ENCODE measurements at regions not wholly inside any gene's neighbourhood (a gene's known extent, or its start where the extent isn't known, plus 50 kb on each side); places are given as distances from the start of the nearest gene placed in this dataset.

DNA sequence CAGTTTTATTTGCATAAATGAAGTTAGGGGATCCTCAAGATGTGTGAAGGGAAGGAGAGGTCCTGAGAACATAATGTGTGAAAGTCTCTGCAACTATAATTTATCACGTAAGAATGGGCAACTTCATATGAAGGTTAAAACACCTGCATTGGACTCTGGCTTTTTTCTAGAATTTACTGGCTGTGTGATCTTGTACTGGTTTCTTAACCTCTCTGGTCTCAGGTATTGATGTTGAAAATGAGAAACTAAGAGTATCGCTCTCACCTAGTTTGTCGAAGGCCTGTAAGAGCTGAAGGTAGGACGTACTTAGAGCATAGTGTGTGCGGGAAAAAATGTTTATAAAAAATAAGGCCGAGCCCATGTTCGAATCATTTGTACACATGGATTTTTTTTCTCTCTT is 280.5 kb downstream of the ICE1 start:
- no peak for TF ChIP-seq POLR2AphosphoS5 (IDR thresholded peaks at IDR 0.05)
- TF ChIP-seq, protein P1, sequence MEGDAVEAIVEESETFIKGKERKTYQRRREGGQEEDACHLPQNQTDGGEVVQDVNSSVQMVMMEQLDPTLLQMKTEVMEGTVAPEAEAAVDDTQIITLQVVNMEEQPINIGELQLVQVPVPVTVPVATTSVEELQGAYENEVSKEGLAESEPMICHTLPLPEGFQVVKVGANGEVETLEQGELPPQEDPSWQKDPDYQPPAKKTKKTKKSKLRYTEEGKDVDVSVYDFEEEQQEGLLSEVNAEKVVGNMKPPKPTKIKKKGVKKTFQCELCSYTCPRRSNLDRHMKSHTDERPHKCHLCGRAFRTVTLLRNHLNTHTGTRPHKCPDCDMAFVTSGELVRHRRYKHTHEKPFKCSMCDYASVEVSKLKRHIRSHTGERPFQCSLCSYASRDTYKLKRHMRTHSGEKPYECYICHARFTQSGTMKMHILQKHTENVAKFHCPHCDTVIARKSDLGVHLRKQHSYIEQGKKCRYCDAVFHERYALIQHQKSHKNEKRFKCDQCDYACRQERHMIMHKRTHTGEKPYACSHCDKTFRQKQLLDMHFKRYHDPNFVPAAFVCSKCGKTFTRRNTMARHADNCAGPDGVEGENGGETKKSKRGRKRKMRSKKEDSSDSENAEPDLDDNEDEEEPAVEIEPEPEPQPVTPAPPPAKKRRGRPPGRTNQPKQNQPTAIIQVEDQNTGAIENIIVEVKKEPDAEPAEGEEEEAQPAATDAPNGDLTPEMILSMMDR (IDR thresholded peaks at IDR 0.05), result no peak
